ENCODE measurements at regions not wholly inside any gene's neighbourhood (a gene's known extent, or its start where the extent isn't known, plus 50 kb on each side); places are given as distances from the start of the nearest gene placed in this dataset.
A peak's percentile ranks its signal among the peaks of the same experiment; 100 is the strongest.
"Not testable (repeated sequence)": the region's sequence is repeated elsewhere in the genome, so short reads cannot be mapped to it uniquely, and the experiment has no call there.

DNA sequence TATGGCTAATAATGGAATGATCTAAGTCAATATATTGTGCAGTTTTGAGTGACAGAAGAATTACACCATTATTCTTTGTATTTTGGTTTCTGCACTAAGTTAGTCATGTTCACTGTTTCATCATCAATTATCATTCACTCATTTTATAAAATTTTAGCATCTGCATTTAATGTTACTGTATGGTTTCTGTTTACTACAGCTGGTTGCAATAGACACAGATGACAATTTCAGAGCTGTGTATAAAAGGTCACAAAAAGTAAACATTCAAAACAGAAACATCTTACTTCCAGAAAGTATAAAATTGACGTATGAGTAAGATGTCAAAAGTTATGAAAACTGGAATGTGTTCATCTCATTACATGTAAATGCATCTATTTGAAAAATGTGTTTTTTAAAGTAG, 111.1 kb upstream of the GBE1 start:
- Histone ChIP-seq H3K79me1 (ENCODE audit: low read length) (no peaks in the 10 kb centered on the region), H3K36me3 (ENCODE audit: control insufficient read depth, insufficient read depth, low read length) (no peaks in the 10 kb centered on the region), H3K18ac (ENCODE audit: low read length) (no peak overlapping the region), H3K4me3 (ENCODE audit: low read length) (no peak overlapping the region), H2BK5ac (ENCODE audit: low read length) (no peak overlapping the region), H3K4me2 (ENCODE audit: low read length) (no peak overlapping the region), H2BK15ac (replicated peaks; ENCODE audit: low read depth) (no peak overlapping the region), H3K4ac (ENCODE audit: low read depth, low read length) (no peak overlapping the region), H3K9ac (ENCODE audit: low read length) (no peak overlapping the region), H2AK5ac (ENCODE audit: low read length) (no peak overlapping the region), H4K8ac (ENCODE audit: low read depth, low read length) (no peak overlapping the region), H2BK120ac (ENCODE audit: low read depth, low read length) (no peak overlapping the region), H3K56ac (ENCODE audit: low read length) (no peak overlapping the region), H4K5ac (ENCODE audit: low read length) (no peak overlapping the region), H3K4me1 (ENCODE audit: control insufficient read depth, low read depth, low read length) (no peaks in the 10 kb centered on the region), H3K23ac (ENCODE audit: low read length) (no peak overlapping the region), H3K27me3 (ENCODE audit: insufficient read depth, low read length, poor library complexity) (no peaks in the 10 kb centered on the region), H3K79me2 (ENCODE audit: control insufficient read depth, insufficient read depth, low read length) (no peaks in the 10 kb centered on the region), H3K27ac (ENCODE audit: low read depth, low read length) (no peak overlapping the region)
- no peak for DNase-seq
- no CpG with 5 or more reads among the region's 1 CpG for WGBS (ENCODE audit: extremely low coverage, insufficient coverage, low lambda C conversion rate)

DNA sequence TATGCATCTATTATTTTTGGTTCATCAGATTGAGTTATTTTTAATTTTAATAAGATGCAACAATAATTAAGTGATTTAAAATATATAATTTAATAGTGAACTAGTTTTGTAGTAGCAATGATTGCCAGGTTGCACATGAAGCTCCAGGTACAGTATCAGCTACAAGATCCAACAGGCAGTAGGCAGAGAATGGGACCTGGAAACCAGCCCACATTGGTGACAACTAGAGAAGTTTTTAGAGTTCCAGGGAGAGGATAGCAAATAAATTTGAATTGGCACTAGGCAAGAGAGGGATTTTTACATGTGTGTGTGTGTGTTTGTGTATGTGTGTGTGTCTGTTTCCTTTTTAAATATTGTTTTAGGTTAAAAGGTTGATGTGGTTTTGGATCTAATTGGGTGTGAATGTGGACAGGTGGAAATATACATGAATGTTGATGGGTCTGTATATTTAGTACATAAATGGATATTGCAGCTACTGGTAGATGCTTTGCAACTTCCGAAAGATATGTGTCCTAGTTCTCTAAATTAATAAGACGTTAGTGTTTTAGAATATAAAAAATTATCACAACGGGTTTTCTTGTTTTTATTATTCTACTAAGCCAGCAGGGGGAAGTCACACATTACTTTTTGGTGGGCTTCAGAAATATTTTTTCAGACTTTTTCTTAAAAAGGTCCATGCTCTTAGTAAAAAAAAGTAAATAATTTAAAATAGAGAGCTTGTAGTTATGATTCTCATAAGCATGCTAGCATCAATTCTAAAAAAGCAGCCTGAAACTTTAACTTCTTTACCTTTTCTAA, 110.1 kb upstream of the GBE1 start:
- Histone ChIP-seq H3K4me3 (ENCODE audit: low read length) (no peak overlapping the region), H2BK15ac (replicated peaks; ENCODE audit: low read depth) (no peak overlapping the region), H3K9ac (ENCODE audit: low read length) (no peak overlapping the region), H3K18ac (ENCODE audit: low read length) (no peak overlapping the region), H3K4me1 (ENCODE audit: control insufficient read depth, low read depth, low read length) (no peaks in the 10 kb centered on the region), H3K4me2 (ENCODE audit: low read length) (no peak overlapping the region), H2BK5ac (ENCODE audit: low read length) (no peak overlapping the region), H3K36me3 (ENCODE audit: control insufficient read depth, insufficient read depth, low read length) (no peaks in the 10 kb centered on the region), H3K79me1 (ENCODE audit: low read length) (no peaks in the 10 kb centered on the region), H3K56ac (ENCODE audit: low read length) (no peak overlapping the region), H3K4ac (ENCODE audit: low read depth, low read length) (no peak overlapping the region), H3K27ac (ENCODE audit: low read depth, low read length) (no peak overlapping the region), H2AK5ac (ENCODE audit: low read length) (no peak overlapping the region), H4K5ac (ENCODE audit: low read length) (no peak overlapping the region), H4K8ac (ENCODE audit: low read depth, low read length) (no peak overlapping the region), H2BK120ac (ENCODE audit: low read depth, low read length) (no peak overlapping the region), H3K79me2 (ENCODE audit: control insufficient read depth, insufficient read depth, low read length) (no peaks in the 10 kb centered on the region), H3K27me3 (ENCODE audit: insufficient read depth, low read length, poor library complexity) (no peaks in the 10 kb centered on the region), H3K23ac (ENCODE audit: low read length) (no peak overlapping the region)
- peak; percentile 4 for DNase-seq
- WGBS (ENCODE audit: extremely low coverage, insufficient coverage, low lambda C conversion rate) = no CpG with 5 or more reads among the region's 3 CpGs

DNA sequence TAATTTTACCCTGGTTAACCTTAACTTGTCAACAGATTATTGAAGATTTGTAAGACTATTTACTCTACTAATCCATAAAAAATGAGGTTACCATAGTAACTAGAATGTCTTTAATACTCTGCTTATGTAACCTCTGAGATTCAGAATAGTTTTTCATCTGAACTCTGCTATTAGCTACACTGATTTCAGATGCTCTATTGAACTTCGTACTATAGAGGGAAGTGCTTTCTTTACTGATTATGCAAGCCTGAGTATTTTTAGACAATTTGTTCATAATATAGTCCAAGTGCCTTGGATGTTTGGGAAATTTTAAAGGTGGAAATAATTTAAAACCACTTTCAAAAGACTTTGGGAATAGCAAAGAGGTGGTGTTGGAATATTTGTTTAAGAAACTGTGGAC, 107.9 kb upstream of the GBE1 start:
- H3K4me2 ChIP-seq (ENCODE audit: low read length) = no peak overlapping the region
- H3K9ac ChIP-seq (ENCODE audit: low read length) = no peak overlapping the region
- H3K4me3 ChIP-seq (ENCODE audit: low read length) = no peak overlapping the region
- peaks cover 2% of the 10 kb centered on the region for H3K4me1 ChIP-seq (ENCODE audit: control insufficient read depth, low read depth, low read length)
- no peak overlapping the region for H3K23ac ChIP-seq (ENCODE audit: low read length)
- H4K8ac ChIP-seq (ENCODE audit: low read depth, low read length) = no peak overlapping the region
- no peaks in the 10 kb centered on the region for H3K27me3 ChIP-seq (ENCODE audit: insufficient read depth, low read length, poor library complexity)
- H3K18ac ChIP-seq (ENCODE audit: low read length) = no peak overlapping the region
- H3K4ac ChIP-seq (ENCODE audit: low read depth, low read length) = no peak overlapping the region
- DNase-seq = no peak
- H2BK5ac ChIP-seq (ENCODE audit: low read length) = no peak overlapping the region
- no peak overlapping the region for H3K27ac ChIP-seq (ENCODE audit: low read depth, low read length)
- no peak overlapping the region for H4K5ac ChIP-seq (ENCODE audit: low read length)
- H3K79me1 ChIP-seq (ENCODE audit: low read length) = no peaks in the 10 kb centered on the region
- no CpG with 5 or more reads among the region's 1 CpG for WGBS (ENCODE audit: extremely low coverage, insufficient coverage, low lambda C conversion rate)
- no peak overlapping the region for H2AK5ac ChIP-seq (ENCODE audit: low read length)
- H3K79me2 ChIP-seq (ENCODE audit: control insufficient read depth, insufficient read depth, low read length) = no peaks in the 10 kb centered on the region
- no peaks in the 10 kb centered on the region for H3K36me3 ChIP-seq (ENCODE audit: control insufficient read depth, insufficient read depth, low read length)
- H2BK15ac ChIP-seq (replicated peaks; ENCODE audit: low read depth) = no peak overlapping the region
- H2BK120ac ChIP-seq (ENCODE audit: low read depth, low read length) = no peak overlapping the region
- H3K56ac ChIP-seq (ENCODE audit: low read length) = no peak overlapping the region

DNA sequence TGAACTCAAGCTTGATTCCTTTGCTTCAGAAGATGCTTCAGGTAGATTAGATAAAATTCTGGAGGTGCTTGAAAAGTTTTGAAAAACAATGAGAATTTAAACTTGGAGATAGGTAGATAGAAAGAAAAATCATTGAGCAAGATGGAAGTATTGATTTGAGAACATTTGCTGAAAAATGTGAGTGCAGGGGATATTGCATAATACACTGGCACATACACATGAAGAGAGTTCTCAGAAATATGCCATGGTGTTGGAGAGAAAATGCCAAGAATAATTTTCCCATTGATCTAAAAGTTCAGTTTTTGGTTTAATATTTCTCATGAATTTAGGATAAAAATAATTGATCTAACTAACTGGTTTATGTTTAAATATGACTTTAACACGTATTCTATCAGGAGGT, 107.2 kb upstream of the GBE1 start:
- H3K9ac ChIP-seq (ENCODE audit: low read length) = no peak overlapping the region
- H3K4me2 ChIP-seq (ENCODE audit: low read length) = no peak overlapping the region
- WGBS (ENCODE audit: extremely low coverage, insufficient coverage, low lambda C conversion rate) = no CpG with 5 or more reads among the region's 1 CpG

DNA sequence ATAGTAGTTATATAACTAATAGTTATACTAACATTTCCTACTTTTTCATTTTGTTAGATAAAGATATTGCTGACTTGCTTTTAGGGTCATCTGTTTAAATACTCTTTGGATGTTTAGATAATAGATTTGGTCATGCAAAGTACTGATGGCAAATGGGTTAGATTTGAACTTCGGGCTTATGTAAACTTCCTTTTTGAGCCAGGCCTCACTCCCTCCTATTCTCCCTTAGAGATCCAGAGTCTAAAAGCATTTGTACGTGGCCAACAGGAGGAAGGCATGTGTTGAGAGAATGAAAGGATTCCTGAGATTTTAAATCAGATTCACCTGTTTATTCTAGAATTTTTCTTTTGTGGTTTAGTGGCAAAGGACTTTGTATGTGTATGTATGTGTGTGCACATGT, 106.4 kb upstream of the GBE1 start:
- no peak for DNase-seq
- Histone ChIP-seq H3K9ac (ENCODE audit: low read length) (no peak overlapping the region), H3K27ac (ENCODE audit: low read depth, low read length) (no peak overlapping the region), H4K5ac (ENCODE audit: low read length) (no peak overlapping the region), H3K56ac (ENCODE audit: low read length) (no peak overlapping the region), H3K4me2 (ENCODE audit: low read length) (no peak overlapping the region), H4K8ac (ENCODE audit: low read depth, low read length) (no peak overlapping the region), H3K79me2 (ENCODE audit: control insufficient read depth, insufficient read depth, low read length) (no peaks in the 10 kb centered on the region), H3K18ac (ENCODE audit: low read length) (no peak overlapping the region), H3K4me3 (ENCODE audit: low read length) (no peak overlapping the region), H3K36me3 (ENCODE audit: control insufficient read depth, insufficient read depth, low read length) (no peaks in the 10 kb centered on the region), H2BK15ac (replicated peaks; ENCODE audit: low read depth) (no peak overlapping the region), H3K4me1 (ENCODE audit: control insufficient read depth, low read depth, low read length) (peaks cover 4% of the 10 kb centered on the region), H2BK5ac (ENCODE audit: low read length) (no peak overlapping the region), H3K23ac (ENCODE audit: low read length) (no peak overlapping the region), H3K79me1 (ENCODE audit: low read length) (no peaks in the 10 kb centered on the region), H3K4ac (ENCODE audit: low read depth, low read length) (no peak overlapping the region), H3K27me3 (ENCODE audit: insufficient read depth, low read length, poor library complexity) (no peaks in the 10 kb centered on the region), H2BK120ac (ENCODE audit: low read depth, low read length) (no peak overlapping the region), H2AK5ac (ENCODE audit: low read length) (no peak overlapping the region)
- no CpG with 5 or more reads among the region's 2 CpGs for WGBS (ENCODE audit: extremely low coverage, insufficient coverage, low lambda C conversion rate)

More for the DNA sequence above, 107.2 kb upstream of the GBE1 start:
- Histone ChIP-seq H2BK15ac (replicated peaks; ENCODE audit: low read depth) (no peak overlapping the region), H3K4ac (ENCODE audit: low read depth, low read length) (no peak overlapping the region), H3K23ac (ENCODE audit: low read length) (no peak overlapping the region), H3K4me1 (ENCODE audit: control insufficient read depth, low read depth, low read length) (peaks cover 4% of the 10 kb centered on the region), H2AK5ac (ENCODE audit: low read length) (no peak overlapping the region), H3K27ac (ENCODE audit: low read depth, low read length) (no peak overlapping the region), H3K18ac (ENCODE audit: low read length) (no peak overlapping the region), H4K5ac (ENCODE audit: low read length) (no peak overlapping the region), H2BK5ac (ENCODE audit: low read length) (no peak overlapping the region), H3K56ac (ENCODE audit: low read length) (no peak overlapping the region), H3K79me1 (ENCODE audit: low read length) (no peaks in the 10 kb centered on the region), H3K36me3 (ENCODE audit: control insufficient read depth, insufficient read depth, low read length) (no peaks in the 10 kb centered on the region), H2BK120ac (ENCODE audit: low read depth, low read length) (no peak overlapping the region), H3K79me2 (ENCODE audit: control insufficient read depth, insufficient read depth, low read length) (no peaks in the 10 kb centered on the region), H3K27me3 (ENCODE audit: insufficient read depth, low read length, poor library complexity) (no peaks in the 10 kb centered on the region), H4K8ac (ENCODE audit: low read depth, low read length) (no peak overlapping the region), H3K4me3 (ENCODE audit: low read length) (no peak overlapping the region)
- no peak for DNase-seq

DNA sequence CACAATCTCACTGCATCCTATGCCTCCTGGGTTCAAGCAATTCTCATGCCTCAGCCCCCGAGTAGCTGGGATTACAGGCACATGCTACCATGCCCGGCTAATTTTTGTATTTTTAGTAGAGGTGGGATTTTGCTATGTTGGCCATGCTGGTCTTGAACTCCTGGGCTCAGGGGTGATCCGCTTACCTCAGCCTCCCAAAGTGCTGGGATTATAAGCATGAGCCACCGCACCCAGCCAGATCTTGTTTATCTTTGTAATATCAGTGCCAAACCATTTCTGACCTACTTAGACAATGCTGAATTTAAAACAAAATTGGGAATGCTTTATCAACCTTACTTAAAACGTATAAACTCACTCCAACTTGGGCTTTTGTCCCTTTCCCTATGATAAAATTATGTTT, 103.7 kb upstream of the GBE1 start:
- H2BK5ac ChIP-seq (ENCODE audit: low read length); H3K4me1 ChIP-seq (ENCODE audit: control insufficient read depth, low read depth, low read length): not testable (repeated sequence)
- no CpG with 5 or more reads among the region's 5 CpGs for WGBS (ENCODE audit: extremely low coverage, insufficient coverage, low lambda C conversion rate)

More for the DNA sequence above, 103.7 kb upstream of the GBE1 start:
- not testable (repeated sequence) for H3K4ac ChIP-seq (ENCODE audit: low read depth, low read length); H3K4me3 ChIP-seq (ENCODE audit: low read length); H2BK120ac ChIP-seq (ENCODE audit: low read depth, low read length); H3K36me3 ChIP-seq (ENCODE audit: control insufficient read depth, insufficient read depth, low read length); H3K4me2 ChIP-seq (ENCODE audit: low read length); H4K5ac ChIP-seq (ENCODE audit: low read length); H3K56ac ChIP-seq (ENCODE audit: low read length); H3K27me3 ChIP-seq (ENCODE audit: insufficient read depth, low read length, poor library complexity); H3K23ac ChIP-seq (ENCODE audit: low read length); H3K79me1 ChIP-seq (ENCODE audit: low read length); DNase-seq; H2BK15ac ChIP-seq (replicated peaks; ENCODE audit: low read depth); H3K18ac ChIP-seq (ENCODE audit: low read length); H2AK5ac ChIP-seq (ENCODE audit: low read length); H3K79me2 ChIP-seq (ENCODE audit: control insufficient read depth, insufficient read depth, low read length); H3K27ac ChIP-seq (ENCODE audit: low read depth, low read length); H3K9ac ChIP-seq (ENCODE audit: low read length); H4K8ac ChIP-seq (ENCODE audit: low read depth, low read length)
